IMR-90 (cell line): ENCODE measurements at regions not wholly inside any gene's neighbourhood (a gene's known extent, or its start where the extent isn't known, plus 50 kb on each side); places are given as distances from the start of the nearest gene placed in this dataset.
"Not testable (repeated sequence)": the region's sequence is repeated elsewhere in the genome, so short reads cannot be mapped to it uniquely, and the experiment has no call there.

Experiments used
- ATAC-seq: fragments of 200-7000 bp; cut with Tn5 transposase; 2 replicates; pipeline ENCODE4 v1.9.1; 2020; ENCODE audit warnings: low read depth, mild to moderate bottlenecking, moderate library complexity
- BruUV-seq: library from RNA; stranded (reverse); fragments of 400-500 nt; replicated peaks from 2 replicates; lab custom pipeline; 2021; lab: Mats Ljungman, UMichigan
- CTCF ChIA-PET: fragments of 300-600 bp; formaldehyde crosslinking; extraction: SDS; loops from one replicate; lab custom pipeline; 2021; ENCODE audit warnings: antibody characterized with exemption; lab: Yijun Ruan, JAX
- POLR2A ChIA-PET: fragments of 300-600 bp; sonication (Branson Sonifier 250); formaldehyde crosslinking; loops from one replicate; lab custom pipeline; 2022; ENCODE audit warnings: antibody characterized with exemption; ENCODE audit not compliant: unreplicated experiment; lab: Charles Lee
- DNase-seq: peaks from one replicate; pipeline ENCODE4 v3.0.0; 2013
- H2AFZ ChIP-seq: replicated peaks from 2 replicates; pipeline ENCODE3; 2013; ENCODE audit warnings: low read length, mild to moderate bottlenecking; ENCODE audit not compliant: poor library complexity
- H2AK5ac ChIP-seq: 2 replicates; pipeline ENCODE4 v1.6.1; 2013; ENCODE audit warnings: low read depth, low read length, inconsistent platforms
- H2AK9ac ChIP-seq: replicated peaks from 2 replicates; pipeline ENCODE3; 2013; ENCODE audit warnings: mild to moderate bottlenecking, low read depth, low read length, moderate library complexity; ENCODE audit not compliant: poor library complexity
- H2BK120ac ChIP-seq: 2 replicates; pipeline ENCODE4 v1.6.1; 2013; ENCODE audit warnings: low read depth, low read length, inconsistent platforms
- H2BK15ac ChIP-seq: 3 replicates; pipeline ENCODE4 v1.6.1; 2013; ENCODE audit warnings: low read depth, low read length, inconsistent platforms
- H2BK20ac ChIP-seq: 2 replicates; pipeline ENCODE4 v1.6.1; 2013; ENCODE audit warnings: low read depth, mild to moderate bottlenecking, inconsistent platforms, low read length, moderate library complexity
- H2BK5ac ChIP-seq: 2 replicates; pipeline ENCODE4 v1.6.1; 2013; ENCODE audit warnings: mild to moderate bottlenecking, low read depth, low read length, inconsistent platforms; ENCODE audit not compliant: poor library complexity, severe bottlenecking
- H3K14ac ChIP-seq: replicated peaks from 2 replicates; pipeline ENCODE4 v1.6.1; 2013; ENCODE audit warnings: low read depth, low read length, inconsistent platforms
- H3K18ac ChIP-seq: 2 replicates; pipeline ENCODE4 v1.6.1; 2013; ENCODE audit warnings: low read depth, low read length, control low read depth
- H3K23ac ChIP-seq: 2 replicates; pipeline ENCODE4 v1.6.1; 2013; ENCODE audit warnings: low read depth, low read length, inconsistent platforms
- H3K27ac ChIP-seq: 2 replicates; pipeline ENCODE4 v1.5.1; 2013; ENCODE audit warnings: mild to moderate bottlenecking, control low read depth, low read length; ENCODE audit not compliant: insufficient read depth
- H3K27me3 ChIP-seq: 2 replicates; pipeline ENCODE4 v1.6.1; 2013; ENCODE audit warnings: low read length; ENCODE audit not compliant: control insufficient read depth, insufficient read depth
- H3K36me3 ChIP-seq: 2 replicates; pipeline ENCODE4 v1.6.1; 2013; ENCODE audit warnings: low read length, mixed read lengths; ENCODE audit not compliant: control insufficient read depth, insufficient read depth
- H3K4ac ChIP-seq: 2 replicates; pipeline ENCODE4 v1.6.1; 2013; ENCODE audit warnings: low read depth, low read length, inconsistent platforms
- H3K4me1 ChIP-seq: 2 replicates; pipeline ENCODE4 v1.6.1; 2013; ENCODE audit warnings: low read length, mixed read lengths; ENCODE audit not compliant: control insufficient read depth, insufficient read depth
- H3K4me2 ChIP-seq: 2 replicates; pipeline ENCODE4 v1.6.1; 2013; ENCODE audit warnings: low read depth, mild to moderate bottlenecking, control low read depth, low read length, moderate library complexity
- H3K4me3 ChIP-seq: 2 replicates; pipeline ENCODE4 v1.5.1; 2013; ENCODE audit warnings: low read depth, mild to moderate bottlenecking, control low read depth, low read length, moderate library complexity; ENCODE audit not compliant: insufficient read depth
- H3K56ac ChIP-seq: 2 replicates; pipeline ENCODE4 v1.6.1; 2013; ENCODE audit warnings: low read length, inconsistent platforms; ENCODE audit not compliant: insufficient read depth; ENCODE audit errors: extremely low read depth
- H3K79me1 ChIP-seq, 2 experiments: 2 replicates each; pipeline ENCODE4 v1.6.1; 2013; ENCODE audit warnings: low read length in 2 of 2, inconsistent platforms in 1 of 2, low read depth in 1 of 2
- H3K9ac ChIP-seq: 2 replicates; pipeline ENCODE4 v1.6.1; 2013; ENCODE audit warnings: low read depth, low read length, control low read depth
- H3K9me1 ChIP-seq: 2 replicates; pipeline ENCODE4 v1.6.1; 2013; ENCODE audit warnings: low read length, inconsistent platforms; ENCODE audit not compliant: insufficient read depth
- H3K9me3 ChIP-seq: 2 replicates; pipeline ENCODE4 v1.6.1; 2013; ENCODE audit warnings: low read length; ENCODE audit not compliant: control insufficient read depth, insufficient read depth
- H4K20me1 ChIP-seq: 2 replicates; pipeline ENCODE4 v1.6.1; 2013; ENCODE audit warnings: low read length, inconsistent platforms; ENCODE audit not compliant: insufficient read depth
- H4K5ac ChIP-seq: 2 replicates; pipeline ENCODE4 v1.6.1; 2013; ENCODE audit warnings: mild to moderate bottlenecking, low read depth, low read length, control low read depth
- H4K8ac ChIP-seq, 2 experiments: 2 replicates each; pipeline ENCODE4 v1.6.1; 2013; ENCODE audit warnings: low read depth in 2 of 2, low read length in 2 of 2, control low read depth in 1 of 2, inconsistent platforms in 1 of 2
- H4K91ac ChIP-seq: 2 replicates; pipeline ENCODE4 v1.6.1; 2013; ENCODE audit warnings: low read depth, low read length, inconsistent platforms; ENCODE audit not compliant: insufficient read depth
- RAD21 ChIP-seq: IDR thresholded peaks from 2 replicates; pipeline ENCODE4 v1.6.1; 2012; ENCODE audit warnings: low read length, improper control_type of control experiment
- SMC3 ChIP-seq: fragments of 150-350 bp; IDR thresholded peaks from 2 replicates; pipeline ENCODE4 v1.6.1; 2016; ENCODE audit warnings: low read depth, mild to moderate bottlenecking, antibody characterized with exemption, low read length, moderate library complexity
- WGBS, 2 experiments: methylation state at CpG; one replicate each; pipeline versions ENCODE4 v1.1.5 to v1.1.7; 2013; ENCODE audit warnings: missing lambda C conversion rate in 2 of 2; ENCODE audit not compliant: insufficient read length in 1 of 2; ENCODE audit errors: extremely low coverage in 2 of 2; 5-methylcytosine and 5-hydroxymethylcytosine counted together
- dilution Hi-C: fragments of 300-500 bp; cut with HindIII; formaldehyde crosslinking; loops from one replicate; pipeline ENCODE4 v1.14.3; 2018; ENCODE audit warnings: low sequenced_read_pairs; ENCODE audit not compliant: unreplicated experiment
- in situ Hi-C: fragments of 300-500 bp; cut with MboI; formaldehyde crosslinking; loops from 3 replicates; pipeline ENCODE4 v1.14.3; 2019; ENCODE audit warnings: low sequenced_read_pairs, inconsistent platforms, mixed read lengths
- intact Hi-C: fragments of 100-400 bp; cut with micrococcal nuclease; formaldehyde crosslinking; loops from 2 replicates; pipeline ENCODE4 v1.10.0; 2022
- TF ChIP-seq, protein P1 (sequence below): conservative IDR thresholded peaks from 2 replicates; pipeline ENCODE4 v1.5.1; 2012; ENCODE audit warnings: mild to moderate bottlenecking, low read depth, low read length, improper control_type of control experiment

DNA sequence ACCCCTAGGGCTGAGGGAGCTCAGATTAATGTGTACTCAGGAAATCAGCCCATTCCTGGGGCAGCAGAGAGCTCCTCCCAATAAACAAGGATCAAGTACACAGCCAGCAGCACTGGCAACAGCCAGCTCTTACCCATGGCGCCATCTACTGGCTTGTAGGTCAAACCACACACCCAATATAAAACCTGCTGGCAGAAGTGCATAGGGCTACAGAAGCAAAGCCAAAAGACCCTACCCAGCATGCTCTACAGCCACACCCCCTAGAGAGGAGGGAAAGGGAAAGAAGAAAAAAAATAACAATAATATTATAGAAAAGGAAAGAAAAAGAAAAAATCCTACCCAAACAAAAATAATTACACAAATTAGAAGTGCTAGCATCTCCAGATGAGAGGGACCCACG is 127.5 kb upstream of the PABPC3 start:
- H3K9me3 ChIP-seq, H3K9me1 ChIP-seq, H4K8ac ChIP-seq, H3K23ac ChIP-seq, POLR2A ChIA-PET, H3K36me3 ChIP-seq, H3K4ac ChIP-seq, H4K20me1 ChIP-seq, H4K91ac ChIP-seq, H2BK15ac ChIP-seq, H3K18ac ChIP-seq, DNase-seq, BruUV-seq, ATAC-seq, H3K56ac ChIP-seq, H2BK20ac ChIP-seq, H2BK120ac ChIP-seq, H2BK5ac ChIP-seq, H2AK9ac ChIP-seq, H3K27ac ChIP-seq, H3K14ac ChIP-seq, H3K4me1 ChIP-seq, H3K79me1 ChIP-seq, H3K27me3 ChIP-seq, H2AFZ ChIP-seq, dilution Hi-C loops, in situ Hi-C loops, H4K5ac ChIP-seq, H2AK5ac ChIP-seq: not testable (repeated sequence)
- Histone ChIP-seq H3K4me3 (peak overlapping the region; percentile 29; the same call in 1 of the 2 replicates), H3K4me2 (peak overlapping the region; percentile 59; the same call in 1 of the 2 replicates), H3K9ac (peak overlapping the region; percentile 10; the same call in 1 of the 2 replicates)
- no CpG with 5 or more reads among the region's 2 CpGs for WGBS, 2 experiments
- intact Hi-C loops = loop anchor here (2.0 to 5.0 kb wide), 2 partner anchors 104 to 241 kb away; no protein-coding TSS in a partner anchor
- CTCF ChIA-PET = interaction anchor here (1.0 kb wide), 1 partner anchor 102 kb away, joined by 4 read pairs; no protein-coding TSS in a partner anchor
- TF ChIP-seq, protein P1, sequence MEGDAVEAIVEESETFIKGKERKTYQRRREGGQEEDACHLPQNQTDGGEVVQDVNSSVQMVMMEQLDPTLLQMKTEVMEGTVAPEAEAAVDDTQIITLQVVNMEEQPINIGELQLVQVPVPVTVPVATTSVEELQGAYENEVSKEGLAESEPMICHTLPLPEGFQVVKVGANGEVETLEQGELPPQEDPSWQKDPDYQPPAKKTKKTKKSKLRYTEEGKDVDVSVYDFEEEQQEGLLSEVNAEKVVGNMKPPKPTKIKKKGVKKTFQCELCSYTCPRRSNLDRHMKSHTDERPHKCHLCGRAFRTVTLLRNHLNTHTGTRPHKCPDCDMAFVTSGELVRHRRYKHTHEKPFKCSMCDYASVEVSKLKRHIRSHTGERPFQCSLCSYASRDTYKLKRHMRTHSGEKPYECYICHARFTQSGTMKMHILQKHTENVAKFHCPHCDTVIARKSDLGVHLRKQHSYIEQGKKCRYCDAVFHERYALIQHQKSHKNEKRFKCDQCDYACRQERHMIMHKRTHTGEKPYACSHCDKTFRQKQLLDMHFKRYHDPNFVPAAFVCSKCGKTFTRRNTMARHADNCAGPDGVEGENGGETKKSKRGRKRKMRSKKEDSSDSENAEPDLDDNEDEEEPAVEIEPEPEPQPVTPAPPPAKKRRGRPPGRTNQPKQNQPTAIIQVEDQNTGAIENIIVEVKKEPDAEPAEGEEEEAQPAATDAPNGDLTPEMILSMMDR = peak; percentile 36
- TF ChIP-seq SMC3 = 0 out of 2 replicates have a peak, but pooled peaks have one; percentile 16
- TF ChIP-seq RAD21 = peak; percentile 42

GRCh38 chr13:24973102-24973501 is 122.8 kb upstream of the PABPC3 start:
- H3K4me2 ChIP-seq, dilution Hi-C loops, H3K9ac ChIP-seq, intact Hi-C loops, H3K36me3 ChIP-seq, H3K14ac ChIP-seq, H2AFZ ChIP-seq, H3K9me1 ChIP-seq, H2BK15ac ChIP-seq, H4K8ac ChIP-seq, H4K20me1 ChIP-seq, H2BK20ac ChIP-seq, CTCF ChIA-PET, POLR2A ChIA-PET, H4K91ac ChIP-seq, H4K5ac ChIP-seq, H2AK5ac ChIP-seq, H3K23ac ChIP-seq, H3K27me3 ChIP-seq, BruUV-seq, in situ Hi-C loops, H3K79me1 ChIP-seq, H2BK5ac ChIP-seq, H2AK9ac ChIP-seq, H3K4me3 ChIP-seq, H3K56ac ChIP-seq, H3K27ac ChIP-seq, H3K9me3 ChIP-seq, DNase-seq, H3K18ac ChIP-seq, H3K4me1 ChIP-seq, ATAC-seq, H3K4ac ChIP-seq, H2BK120ac ChIP-seq: not testable (repeated sequence)
- WGBS, 2 experiments = no CpG with 5 or more reads among the region's 9 CpGs
